CD4-positive, alpha-beta T cell treated with Interleukin-10 for 1 hour (primary cell): ENCODE measurements at regions not wholly inside any gene's neighbourhood (a gene's known extent, or its start where the extent isn't known, plus 50 kb on each side); places are given as distances from the start of the nearest gene placed in this dataset.
"Not testable (repeated sequence)": the region's sequence is repeated elsewhere in the genome, so short reads cannot be mapped to it uniquely, and the experiment has no call there.

Source experiments
- DNase-seq: peaks from one replicate; pipeline ENCODE4 v3.0.0-alpha.2; 2020

DNA sequence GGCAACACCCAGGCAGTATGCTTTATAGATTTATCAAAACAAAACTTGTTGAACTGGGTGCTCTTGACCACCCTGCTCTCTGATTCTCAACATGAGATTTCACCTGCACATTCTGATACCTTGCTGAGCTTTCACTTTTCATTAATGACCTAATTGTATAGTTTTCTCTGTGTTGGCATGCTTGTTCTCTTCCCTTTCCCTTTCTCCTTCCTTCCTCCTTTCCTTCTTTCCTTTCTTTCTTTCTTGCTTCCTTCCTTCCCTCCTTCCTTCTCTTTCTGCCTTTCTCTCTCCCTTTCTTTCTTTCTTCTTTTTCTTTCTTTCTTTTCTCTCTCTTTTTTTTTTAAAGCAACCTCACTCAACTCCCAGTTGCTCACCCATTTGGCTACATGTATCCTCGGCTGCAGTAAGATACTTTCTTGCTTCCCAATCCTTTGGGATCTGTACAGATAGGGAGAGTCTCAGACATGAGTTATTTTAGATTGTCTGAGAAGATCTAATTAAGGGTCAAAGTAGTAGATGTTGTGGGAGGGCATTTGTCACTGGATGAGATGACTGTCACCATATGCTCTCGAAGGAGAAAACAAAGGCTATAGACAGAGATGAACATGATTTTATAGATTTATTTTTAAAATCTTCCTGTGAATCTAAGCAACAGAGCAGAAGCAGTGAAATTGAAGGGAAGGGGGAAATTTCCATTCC is 458.0 kb downstream of the USP25 start:
- no peak for DNase-seq

DNA sequence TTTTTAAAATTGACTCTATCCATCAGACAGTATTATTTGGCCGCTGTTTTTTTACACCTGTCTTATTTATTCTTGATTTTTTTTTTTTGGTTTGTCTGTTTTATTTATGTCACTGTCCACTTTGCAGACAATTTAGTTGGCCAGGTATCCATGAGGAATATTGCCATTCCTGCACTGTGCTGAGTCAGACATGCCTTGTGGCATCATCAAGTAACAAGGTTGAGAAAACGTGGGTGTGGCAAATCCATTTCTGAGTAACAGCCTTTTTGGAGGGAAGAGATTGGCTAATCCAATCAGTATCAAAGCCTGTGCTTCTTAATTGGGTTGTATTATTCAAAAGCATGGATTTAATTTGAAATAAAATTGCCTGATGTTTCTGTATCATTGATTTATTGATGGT is 463.1 kb downstream of the USP25 start:
- DNase-seq, result no peak

DNA sequence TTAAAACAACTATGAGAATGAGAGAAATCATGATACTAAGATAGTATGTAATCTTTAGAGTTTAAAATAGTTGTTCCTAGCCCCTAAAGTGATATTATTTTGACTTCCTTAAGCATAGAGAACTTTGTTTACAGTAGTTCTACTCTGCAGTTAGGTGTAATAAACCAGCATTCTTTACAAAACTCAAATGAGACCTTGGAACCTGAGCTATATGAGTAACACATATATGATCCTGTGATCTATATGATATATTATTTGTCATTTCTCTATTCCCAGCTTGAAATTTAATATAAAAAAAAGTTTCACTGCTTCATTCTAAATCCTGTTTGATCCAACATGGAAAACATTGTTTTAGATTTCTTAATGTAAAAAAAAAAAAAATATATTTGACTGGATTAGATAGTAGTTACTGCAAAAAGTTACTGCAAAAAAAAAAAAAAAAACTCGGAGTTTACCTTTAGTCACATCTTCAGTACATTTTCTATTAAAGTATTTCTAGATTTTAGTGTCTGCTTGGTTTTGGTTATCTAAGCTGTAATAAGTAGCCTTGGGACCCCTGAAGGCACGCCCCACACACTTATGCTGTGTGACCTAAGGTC is 463.8 kb downstream of the USP25 start:
- DNase-seq, result no peak

DNA sequence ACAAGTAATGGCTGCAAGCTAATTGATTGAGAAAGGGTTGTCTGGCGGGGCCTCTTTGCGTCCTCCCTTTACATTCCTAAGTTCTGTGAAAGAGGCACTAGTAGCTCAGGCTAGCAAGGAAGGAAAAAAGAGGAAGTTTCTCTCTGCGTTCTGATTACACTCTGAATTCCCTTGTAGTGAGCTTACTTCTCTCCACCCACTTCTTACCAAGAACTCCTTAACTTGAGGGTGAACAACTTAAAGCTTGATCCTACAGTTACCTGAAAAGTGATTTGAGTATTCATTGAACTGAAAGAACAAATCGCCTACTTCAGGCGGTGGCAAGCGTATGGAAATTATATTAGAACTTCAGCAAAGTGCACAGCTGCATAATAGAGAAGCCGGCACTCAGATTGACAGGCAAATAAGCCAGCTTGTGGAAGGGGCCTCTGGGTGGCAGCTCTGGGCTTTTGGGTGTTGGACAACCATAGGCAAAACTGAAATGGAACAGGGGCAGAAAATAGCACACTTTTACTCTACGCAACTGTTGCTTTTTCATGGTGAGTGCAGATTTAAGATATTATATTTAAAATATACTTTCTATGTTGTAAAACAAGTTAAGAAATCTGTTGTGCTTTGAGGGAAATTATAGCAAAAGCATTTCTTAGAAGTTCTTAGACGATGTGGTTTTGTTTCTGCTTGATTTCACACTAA is 464.5 kb downstream of the USP25 start:
- no peak for DNase-seq

DNA sequence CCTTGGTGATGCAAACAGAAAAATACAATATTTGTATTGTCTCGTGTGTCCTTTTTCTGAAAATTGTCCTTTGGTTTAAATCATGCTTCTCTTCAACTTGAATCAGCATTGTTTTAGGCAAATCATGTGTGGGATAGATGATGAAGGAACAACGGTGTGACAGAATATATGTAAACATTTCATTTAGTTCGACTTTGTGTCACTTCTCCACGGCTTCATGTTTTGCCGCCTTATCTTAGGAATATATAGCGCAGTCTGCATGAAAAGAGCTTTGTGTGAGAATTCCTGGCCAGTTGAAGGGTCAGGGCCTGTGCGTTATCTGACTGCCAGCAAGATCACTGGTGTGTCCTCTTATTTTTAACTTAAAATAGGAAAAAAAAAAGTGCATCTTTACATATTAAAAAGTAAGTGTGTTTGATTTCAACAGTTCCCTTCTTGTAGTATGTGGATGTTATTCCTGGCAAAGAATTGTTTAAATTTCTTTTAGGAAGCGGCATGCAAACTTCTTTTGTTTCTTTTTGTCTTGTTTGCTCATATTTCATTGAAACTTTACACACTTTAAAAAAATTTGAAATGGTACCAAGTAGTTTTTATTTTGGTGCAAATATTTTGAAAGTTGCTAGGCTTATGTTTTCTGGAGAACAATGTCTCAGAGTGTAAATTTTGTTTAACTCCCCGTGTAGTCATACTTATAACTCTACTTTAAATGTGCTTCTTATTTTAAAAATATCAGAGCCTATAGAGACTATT is 465.2 kb downstream of the USP25 start:
- no peak for DNase-seq

DNA sequence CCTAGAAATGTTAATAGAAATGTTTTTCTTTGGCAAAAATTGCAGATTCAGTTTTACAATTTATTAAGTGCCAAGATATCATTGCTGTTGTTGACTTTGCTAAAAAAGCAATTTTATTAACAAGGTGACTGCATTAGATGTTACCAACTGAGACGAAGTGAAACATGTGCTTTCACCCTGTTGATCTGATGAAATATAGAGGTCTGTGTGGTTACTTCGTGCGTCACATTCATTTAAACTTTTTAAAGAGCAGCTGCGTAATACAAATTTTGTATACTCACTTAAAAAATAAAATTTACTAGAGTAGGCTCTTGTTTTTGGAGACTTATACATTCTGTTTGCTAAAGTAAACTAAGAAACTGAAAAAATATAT is 465.7 kb downstream of the USP25 start:
- DNase-seq, result no peak

DNA sequence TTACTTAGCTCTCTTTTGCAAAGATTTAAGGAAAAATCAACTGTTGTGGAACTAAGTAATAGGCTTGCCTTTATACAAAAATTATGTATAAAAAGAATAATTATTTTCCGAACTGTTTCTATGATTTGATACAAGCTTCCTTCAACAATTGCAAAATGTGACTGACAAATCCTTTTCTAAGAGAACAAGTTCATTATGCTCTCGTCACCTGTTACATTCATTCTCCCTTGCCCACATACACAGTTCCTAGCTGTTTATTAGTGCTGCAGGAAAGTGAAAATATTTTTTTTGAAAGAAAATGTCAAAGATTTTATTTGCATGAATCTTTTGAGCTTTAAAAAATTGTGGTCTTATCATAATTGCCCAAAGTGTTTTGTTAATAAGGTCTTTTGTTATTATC is 466.2 kb downstream of the USP25 start:
- no peak for DNase-seq

DNA sequence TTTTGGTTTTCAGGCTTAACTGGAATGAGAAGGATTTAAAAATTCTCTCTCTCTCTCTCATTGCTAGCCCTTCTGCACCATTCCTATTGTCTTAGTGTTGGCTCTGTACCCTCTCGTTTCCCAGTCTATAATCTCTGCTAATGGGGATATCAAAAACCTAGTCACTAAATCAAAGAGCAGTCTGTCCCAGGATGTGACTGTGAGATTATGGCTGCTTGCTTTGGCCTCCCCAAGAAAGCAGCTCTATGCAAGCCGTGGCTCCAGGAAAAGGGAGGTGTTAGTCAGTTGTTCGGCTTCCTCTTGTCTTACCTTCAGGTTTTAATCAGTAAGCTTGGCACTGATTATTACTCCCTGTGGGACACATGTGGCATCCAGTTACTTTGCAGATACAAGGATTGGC is 468.8 kb downstream of the USP25 start:
- no peak for DNase-seq

DNA sequence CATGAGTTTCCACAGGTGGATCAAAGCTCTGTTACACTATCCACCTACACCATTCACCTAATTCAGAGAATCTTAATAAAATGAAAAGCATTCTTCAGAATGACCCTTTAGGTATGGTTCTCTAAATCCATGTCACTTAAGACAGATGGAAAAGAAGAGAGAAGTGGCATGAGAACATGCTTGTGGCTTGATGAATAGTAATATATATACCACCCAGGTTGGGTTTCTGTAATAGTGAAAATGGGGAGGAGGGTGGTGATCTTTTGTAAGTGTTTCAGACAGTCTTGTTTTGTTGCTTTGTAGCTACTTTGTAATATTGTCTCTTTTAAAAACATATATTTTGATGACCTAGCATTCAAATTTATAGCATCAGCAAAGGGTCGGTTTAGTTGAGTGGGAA is 469.8 kb downstream of the USP25 start:
- no peak for DNase-seq

DNA sequence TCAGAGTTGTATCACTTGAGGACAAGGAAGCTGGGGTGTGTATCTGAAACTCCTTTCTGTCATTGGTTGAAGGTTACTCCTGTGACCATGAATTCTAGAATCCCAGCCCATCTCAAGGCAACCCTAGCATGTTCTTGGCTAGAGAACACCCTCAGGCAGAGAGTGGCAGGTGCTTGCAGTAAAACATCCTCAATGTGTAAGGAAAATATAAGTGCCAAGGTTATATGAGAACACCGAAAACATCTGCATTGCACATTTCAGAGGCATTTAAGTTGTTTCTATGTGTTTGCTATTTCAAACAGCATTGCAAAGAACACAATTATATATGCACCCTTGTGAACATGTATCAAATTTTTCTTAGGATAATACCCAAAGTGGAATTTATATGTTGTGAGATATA is 471.9 kb downstream of the USP25 start:
- DNase-seq, result no peak

DNA sequence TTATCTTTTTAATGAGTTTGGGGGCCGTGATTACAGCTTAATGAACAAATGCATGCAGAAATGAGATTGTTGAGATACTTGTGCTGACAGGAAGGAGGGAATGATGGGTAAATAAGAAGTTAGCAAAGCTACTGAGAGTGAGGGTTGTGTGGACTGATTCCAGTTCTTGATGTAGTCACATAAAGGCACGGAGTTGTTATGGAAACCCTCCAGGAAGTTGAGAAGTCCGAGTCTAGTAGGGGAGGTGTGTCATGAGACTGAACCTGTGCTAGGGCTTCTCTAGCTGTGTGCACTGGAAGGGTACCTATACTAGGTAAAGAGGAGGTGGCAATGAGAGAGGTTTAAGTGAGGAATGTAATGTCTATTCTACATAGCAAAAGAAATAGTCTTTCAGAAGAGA is 475.7 kb downstream of the USP25 start:
- DNase-seq, result no peak

DNA sequence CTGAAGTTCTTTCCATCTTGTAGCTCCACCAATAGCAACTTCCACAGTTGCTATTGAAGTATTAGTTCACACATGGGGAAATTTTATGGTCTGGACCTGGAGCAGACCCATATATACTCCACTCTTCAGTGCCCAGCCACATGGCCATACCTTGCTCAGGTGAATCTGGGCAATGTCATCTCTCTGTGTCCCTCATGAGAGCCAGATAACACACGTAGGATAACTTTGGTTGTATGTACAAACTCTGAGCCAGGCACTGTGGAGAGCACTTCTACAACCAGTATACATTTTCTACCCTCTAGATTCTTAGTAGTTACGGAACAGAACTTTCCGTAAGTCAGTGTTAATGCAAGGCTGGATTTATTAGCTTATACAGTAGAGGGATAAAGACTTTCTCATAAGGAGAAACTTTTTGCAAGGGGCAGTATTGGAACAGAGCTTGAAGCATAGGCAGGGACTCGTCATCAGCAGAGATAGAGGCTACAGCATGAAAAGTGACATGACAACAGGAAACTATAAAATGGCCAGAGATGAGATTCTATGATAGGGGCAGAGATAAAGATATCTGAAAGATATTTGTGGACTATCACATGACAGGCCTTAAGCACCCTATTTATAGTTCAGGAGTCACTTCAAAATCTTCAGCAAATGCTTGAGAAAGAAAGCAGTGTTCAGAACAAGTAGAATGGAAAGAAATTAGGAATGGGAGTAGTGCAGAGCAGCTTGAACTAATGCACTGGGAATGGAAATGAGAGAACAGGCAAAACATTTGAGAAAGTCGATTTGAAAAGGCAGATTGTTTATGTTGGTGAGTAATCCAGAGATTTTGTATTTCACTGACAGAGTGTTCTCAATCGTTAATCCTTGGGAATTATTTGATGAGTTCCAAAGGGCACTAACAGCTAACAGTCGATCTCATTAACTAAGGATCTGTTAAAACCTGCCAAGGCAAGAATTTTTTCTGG is 481.8 kb downstream of the USP25 start:
- no peak for DNase-seq

DNA sequence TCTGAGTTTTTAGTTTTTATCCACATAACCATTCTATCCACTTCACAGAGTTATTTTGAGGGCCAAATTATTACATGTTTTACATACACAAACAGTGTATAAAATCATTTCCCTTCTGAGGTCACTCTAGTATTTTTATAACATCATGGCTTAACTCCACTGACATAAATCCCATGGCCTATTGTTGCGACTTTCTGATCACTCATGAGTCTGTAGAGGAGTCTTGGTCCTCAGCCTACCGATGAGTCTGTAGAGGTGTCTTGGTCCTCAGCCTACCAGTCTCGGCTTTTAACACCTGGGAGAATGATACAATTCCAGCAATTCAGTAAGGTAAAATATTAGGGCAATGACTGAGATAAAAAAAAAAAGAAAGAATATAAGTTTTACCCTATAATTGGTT is 483.7 kb downstream of the USP25 start:
- no peak for DNase-seq

DNA sequence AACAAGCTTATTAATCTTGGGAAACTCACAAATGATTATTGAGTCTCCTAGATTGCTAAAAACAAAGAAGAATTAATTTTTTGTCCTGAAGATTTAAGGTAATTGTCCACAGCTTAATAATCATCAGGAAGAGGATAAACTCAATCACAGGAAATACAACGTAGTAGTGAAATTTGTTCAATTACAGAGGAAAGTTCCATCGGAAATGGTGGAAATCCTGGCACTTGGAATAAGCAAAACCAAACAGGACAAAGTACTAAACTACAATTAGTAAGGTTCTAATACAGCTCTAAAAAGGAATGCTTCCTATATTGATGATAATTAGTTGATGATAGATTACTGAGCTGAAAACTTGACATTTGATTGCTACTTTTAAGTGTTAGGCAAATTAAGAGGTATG is 485.4 kb downstream of the USP25 start:
- no peak for DNase-seq

DNA sequence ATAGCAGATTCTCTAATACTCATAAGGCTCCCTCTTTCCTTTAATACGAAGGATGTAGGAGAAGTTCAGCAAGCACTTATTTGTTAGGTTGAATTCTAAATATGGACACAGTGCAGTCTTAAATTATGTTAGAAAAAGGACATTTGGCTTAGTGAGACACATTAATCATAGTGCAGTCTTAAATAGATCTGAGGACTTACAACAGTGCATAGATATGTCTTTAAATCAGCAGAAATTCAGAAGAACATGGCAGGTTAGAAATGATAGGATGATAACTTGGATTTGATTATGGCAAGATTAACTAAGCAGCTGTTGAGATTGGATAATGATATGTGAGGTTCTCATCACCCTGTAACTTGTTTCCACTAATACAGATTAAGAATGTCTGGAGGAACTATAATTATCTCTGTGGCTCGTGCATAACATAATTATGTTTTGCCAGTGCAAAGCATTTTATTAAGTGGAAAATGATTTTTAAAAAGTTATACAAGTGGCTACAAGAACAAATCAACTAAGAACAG is 485.9 kb downstream of the USP25 start:
- no peak for DNase-seq

DNA sequence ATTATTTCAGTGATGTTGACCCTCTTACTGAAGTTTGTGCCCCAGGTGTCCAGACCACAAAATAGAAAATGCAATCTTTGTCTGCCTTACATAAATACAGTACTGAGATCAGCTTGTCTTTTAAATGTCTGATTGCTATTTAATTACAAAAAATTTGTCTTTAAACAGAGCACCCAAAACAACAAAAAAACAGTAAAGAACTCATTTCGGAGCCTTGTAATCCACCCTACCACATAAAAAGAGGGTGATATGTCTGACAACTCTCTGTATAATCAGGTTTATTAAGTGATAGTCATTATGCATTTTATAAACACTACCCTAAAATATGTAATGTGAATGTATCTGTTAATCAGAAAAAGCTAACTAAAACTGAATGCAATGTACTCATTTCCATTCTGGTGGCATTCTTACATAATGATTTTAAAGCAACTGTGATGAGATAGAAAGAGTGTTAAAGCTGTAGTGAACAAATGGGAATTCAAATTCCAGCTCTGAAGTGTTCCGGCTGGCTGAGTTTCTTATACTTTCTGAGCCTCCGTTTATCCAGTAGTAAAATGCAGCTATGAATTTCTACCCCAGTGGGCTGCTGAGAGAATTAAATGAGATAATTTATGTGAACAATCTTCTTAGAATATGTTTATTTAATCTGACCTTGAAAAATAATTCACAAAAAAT is 486.6 kb downstream of the USP25 start:
- DNase-seq, result no peak

DNA sequence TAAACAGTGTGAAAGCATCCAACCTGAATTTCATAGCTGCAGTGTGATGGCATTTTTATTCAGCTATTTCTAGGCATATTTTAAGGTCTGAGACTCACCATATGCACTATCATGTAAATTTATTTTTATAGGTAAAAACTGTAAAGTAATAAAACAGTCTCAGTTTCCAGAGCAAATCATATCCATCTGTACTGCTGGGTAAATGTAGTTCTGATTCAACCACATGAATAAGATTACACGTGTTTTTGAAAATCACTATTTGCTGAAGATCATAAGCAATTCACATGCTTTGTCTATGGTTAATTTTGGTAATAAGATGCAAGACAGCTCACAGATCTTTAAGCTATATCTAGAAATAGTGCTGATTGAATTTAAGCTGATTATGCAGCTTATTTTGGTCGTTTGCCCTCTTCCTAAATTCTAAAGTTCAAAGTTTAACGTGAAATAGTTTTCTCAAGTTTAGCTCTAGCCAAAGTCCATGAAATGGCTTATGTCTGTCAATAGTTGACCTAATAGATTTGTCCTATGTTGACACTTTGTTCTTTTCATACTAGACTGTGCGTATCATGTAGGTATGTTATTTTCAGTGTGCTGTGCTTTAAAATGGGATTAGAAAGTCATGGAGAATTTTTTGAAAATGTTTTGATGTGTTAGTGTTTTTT is 489.0 kb downstream of the USP25 start:
- no peak for DNase-seq

DNA sequence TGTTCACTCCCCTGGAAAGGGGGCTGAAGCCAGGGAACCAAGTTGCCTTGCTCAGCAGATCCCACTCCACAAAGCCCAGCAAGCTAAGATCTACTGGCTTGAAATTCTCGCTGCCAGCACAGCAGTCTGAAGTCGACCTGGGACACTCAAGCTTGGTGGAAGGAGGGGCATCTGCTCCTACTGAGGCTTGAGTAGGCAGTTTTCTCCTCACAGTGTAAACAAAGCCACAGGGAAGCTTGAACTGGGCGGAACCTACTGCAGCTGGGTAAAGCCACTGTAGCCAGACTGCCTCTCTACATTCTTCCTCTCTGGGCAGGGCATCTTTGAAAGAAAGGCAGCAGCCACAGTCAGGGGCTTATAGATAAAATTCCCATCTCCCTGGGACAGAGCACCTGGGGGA is 495.0 kb downstream of the USP25 start:
- DNase-seq, result not testable (repeated sequence)

DNA sequence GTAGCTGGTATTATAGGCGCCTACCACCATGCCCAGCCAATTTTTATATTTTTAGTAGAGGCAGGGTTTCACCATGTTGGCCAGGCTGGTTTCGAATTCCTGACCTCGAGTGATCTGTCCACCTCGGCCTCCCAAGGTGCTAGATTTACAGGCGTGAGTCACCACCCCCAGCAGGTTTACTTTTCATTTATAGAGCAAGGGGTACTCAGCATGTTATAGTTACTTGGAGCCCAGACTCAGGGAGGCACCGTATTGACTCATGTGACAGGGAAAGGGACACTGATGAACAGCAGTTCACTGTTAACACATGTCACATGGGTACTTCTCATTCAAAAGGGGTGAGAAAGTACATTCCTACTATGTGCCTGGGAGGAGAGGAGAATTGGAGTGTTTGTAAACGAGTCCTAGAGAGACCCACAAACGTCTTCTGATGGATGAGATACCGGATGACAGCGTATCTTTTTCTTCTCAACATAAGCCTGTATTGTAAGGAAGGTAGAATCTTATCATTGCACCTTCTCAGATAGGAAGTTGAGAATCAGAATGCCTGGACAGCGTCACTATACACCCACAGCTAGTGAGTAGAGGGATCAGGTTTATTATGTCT is 510.0 kb downstream of the USP25 start:
- no peak for DNase-seq

DNA sequence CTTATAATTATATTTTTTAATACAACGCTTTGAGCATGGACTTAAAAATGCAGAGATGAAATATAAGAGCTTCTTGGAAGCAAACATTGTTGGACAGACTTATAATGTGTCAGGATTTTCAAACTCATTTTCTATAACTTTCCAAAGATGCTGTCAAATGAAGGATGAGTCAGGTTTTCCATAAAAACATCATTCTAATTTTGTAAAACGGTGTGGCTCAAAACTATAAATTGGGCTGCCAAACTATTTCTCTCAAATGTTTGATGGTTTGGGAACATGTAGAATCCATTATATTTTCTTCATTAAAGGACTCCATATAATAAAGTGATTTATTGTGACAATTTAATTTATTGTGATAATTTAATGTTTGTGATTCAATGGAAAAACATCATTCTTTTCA is 511.2 kb downstream of the USP25 start:
- DNase-seq, result no peak

DNA sequence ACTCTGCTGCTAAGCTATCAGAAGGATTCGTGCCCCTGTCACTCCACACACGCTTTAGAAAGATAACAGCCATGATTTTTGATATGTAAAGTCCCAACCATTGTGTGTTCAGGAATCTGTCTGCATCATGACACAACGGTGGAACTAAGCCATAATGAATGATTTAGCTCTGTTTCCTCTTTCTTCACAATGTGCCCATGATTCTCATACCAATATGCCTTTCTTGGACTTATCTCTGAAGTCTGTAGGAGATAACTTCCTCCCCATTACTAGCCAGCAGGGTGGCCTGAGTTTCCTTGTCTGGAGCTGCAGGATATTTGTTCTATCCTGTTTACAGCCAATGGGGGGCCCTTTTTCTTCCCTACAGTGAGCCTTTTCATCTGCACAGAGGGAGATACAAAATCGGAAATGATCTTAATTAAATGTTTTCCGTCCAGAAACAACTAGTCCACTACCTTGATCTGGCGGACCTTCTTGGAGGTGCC is 511.7 kb downstream of the USP25 start:
- no peak for DNase-seq
